GM18517 (cell line): ENCODE measurements at regions not wholly inside any gene's neighbourhood (a gene's known extent, or its start where the extent isn't known, plus 50 kb on each side); places are given as distances from the start of the nearest gene placed in this dataset.

Experiments
- ATAC-seq: cut with Tn5 transposase; IDR thresholded peaks from one replicate; pipeline ENCODE4 v1.9.1; 2021; ENCODE audit warnings: mild to moderate bottlenecking, moderate library complexity; ENCODE audit not compliant: unreplicated experiment

- no peak for ATAC-seq
Measured at GRCh38 chr11:36877149-36877548, 279.1 kb upstream of the RAG2 start.

GRCh38 chr11:36876266-36876665, 278.2 kb upstream of the RAG2 start:
- ATAC-seq, result no peak

GRCh38 chr11:36874291-36874690, 276.3 kb upstream of the RAG2 start:
- ATAC-seq, result no peak

GRCh38 chr11:36870361-36870760, 272.3 kb upstream of the RAG2 start:
- no peak for ATAC-seq

GRCh38 chr11:36868380-36868779, 270.3 kb upstream of the RAG2 start:
- ATAC-seq, result no peak

- no peak for ATAC-seq
Measured at GRCh38 chr11:36865846-36866245, 267.8 kb upstream of the RAG2 start.

- ATAC-seq, result no peak
Measured at GRCh38 chr11:36854875-36855274, 256.8 kb upstream of the RAG2 start.

GRCh38 chr11:36848660-36849059, 250.6 kb upstream of the RAG2 start:
- no peak for ATAC-seq

GRCh38 chr11:36840378-36840777, 242.3 kb upstream of the RAG2 start:
- ATAC-seq, result no peak

GRCh38 chr11:36837831-36838437, 239.9 kb upstream of the RAG2 start:
- ATAC-seq, result no peak

GRCh38 chr11:36825251-36825650, 227.2 kb upstream of the RAG2 start:
- ATAC-seq, result no peak

- ATAC-seq, result no peak
Measured at GRCh38 chr11:36824349-36824748, 226.3 kb upstream of the RAG2 start.

- ATAC-seq, result no peak
Measured at GRCh38 chr11:36822829-36823228, 224.8 kb upstream of the RAG2 start.

- ATAC-seq, result no peak
Measured at GRCh38 chr11:36818410-36818809, 220.4 kb upstream of the RAG2 start.

GRCh38 chr11:36817336-36817965, 219.4 kb upstream of the RAG2 start:
- ATAC-seq, result no peak

GRCh38 chr11:36809303-36809702, 211.3 kb upstream of the RAG2 start:
- no peak for ATAC-seq

- ATAC-seq, result no peak
Measured at GRCh38 chr11:36807871-36808270, 209.8 kb upstream of the RAG2 start.

GRCh38 chr11:36803084-36803483, 205.0 kb upstream of the RAG2 start:
- ATAC-seq, result no peak

GRCh38 chr11:36792996-36793914, 195.2 kb upstream of the RAG2 start:
- ATAC-seq, result no peak

- no peak for ATAC-seq
Measured at GRCh38 chr11:36791957-36792356, 193.9 kb upstream of the RAG2 start.

- no peak for ATAC-seq
Measured at GRCh38 chr11:36790526-36790925, 192.5 kb upstream of the RAG2 start.

- ATAC-seq, result no peak
Measured at GRCh38 chr11:36783808-36784207, 185.8 kb upstream of the RAG2 start.
